SK-N-SH treated with all-trans-retinoic acid at 6 μM for 48 hours (cell line): ENCODE measurements at regions not wholly inside any gene's neighbourhood (a gene's known extent, or its start where the extent isn't known, plus 50 kb on each side); places are given as distances from the start of the nearest gene placed in this dataset.

Experiments used
- ARNTL ChIP-seq: fragments of 450-650 bp; formaldehyde crosslinking; IDR thresholded peaks from 2 replicates; pipeline ENCODE4 v1.5.0; 2020; ENCODE audit warnings: low read depth, mild to moderate bottlenecking, moderate library complexity, borderline replicate concordance
- CREB5 ChIP-seq: fragments of 250-450 bp; sonication (Bioruptor Pico); IDR thresholded peaks from 2 replicates; pipeline ENCODE4 v1.5.1; 2020; ENCODE audit warnings: low read depth, mild to moderate bottlenecking, moderate library complexity
- CSRNP3 ChIP-seq: fragments of 250-450 bp; sonication (Bioruptor Pico); IDR thresholded peaks from 2 replicates; pipeline ENCODE4 v1.5.1; 2021; ENCODE audit warnings: mild to moderate bottlenecking, moderate library complexity
- GLIS3 ChIP-seq: fragments of 250-450 bp; sonication (Bioruptor Pico); IDR thresholded peaks from 2 replicates; pipeline ENCODE4 v1.5.0; 2020; ENCODE audit warnings: mild to moderate bottlenecking, moderate library complexity
- OSR1 ChIP-seq: fragments of 250-450 bp; sonication (Bioruptor Pico); IDR thresholded peaks from 2 replicates; pipeline ENCODE4 v1.8.0; 2022; ENCODE audit warnings: moderate library complexity, mild to moderate bottlenecking, inconsistent platforms
- SNAI2 ChIP-seq: fragments of 250-450 bp; sonication (Bioruptor Pico); IDR thresholded peaks from 2 replicates; pipeline ENCODE4 v1.5.0; 2020; ENCODE audit warnings: mild to moderate bottlenecking, moderate library complexity
- TOX ChIP-seq: fragments of 250-450 bp; sonication (Bioruptor Pico); IDR thresholded peaks from 2 replicates; pipeline ENCODE4 v1.8.0; 2021; ENCODE audit warnings: mild to moderate bottlenecking, moderate library complexity, borderline replicate concordance
- ZFP3 ChIP-seq: fragments of 250-450 bp; sonication (Bioruptor Pico); IDR thresholded peaks from 2 replicates; pipeline ENCODE4 v1.5.0; 2020; ENCODE audit warnings: mild to moderate bottlenecking, moderate library complexity
- TF ChIP-seq, protein P1 (sequence below): fragments of 250-450 bp; sonication (Bioruptor Pico); IDR thresholded peaks from 2 replicates; pipeline ENCODE4 v1.8.0; 2020; ENCODE audit warnings: mild to moderate bottlenecking, moderate library complexity, borderline replicate concordance

DNA sequence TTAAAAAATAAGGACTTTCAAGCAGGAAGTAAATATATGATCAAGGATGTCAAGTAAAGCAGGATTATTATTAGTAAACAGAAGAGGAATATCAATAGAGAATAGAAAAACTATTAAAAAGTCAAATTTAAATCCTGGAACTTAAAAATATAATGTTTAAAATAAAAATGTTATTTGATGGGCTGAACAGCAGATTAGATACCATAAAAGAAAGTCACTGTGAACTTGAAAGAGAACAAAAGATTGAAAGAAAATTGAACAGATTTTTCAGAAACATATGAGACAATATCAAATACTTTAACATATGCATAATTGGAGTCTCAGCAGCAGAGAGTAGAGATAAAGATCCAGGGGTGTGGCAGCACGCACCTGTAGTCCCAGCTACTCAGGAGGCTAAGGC is 1213.7 kb upstream of the AUTS2 start:
- TF ChIP-seq OSR1 (CRISPR knock-in tag) = no peak
- TF ChIP-seq GLIS3 (CRISPR knock-in tag) = no peak
- TF ChIP-seq ZFP3 (CRISPR knock-in tag) = no peak
- TF ChIP-seq, protein P1, sequence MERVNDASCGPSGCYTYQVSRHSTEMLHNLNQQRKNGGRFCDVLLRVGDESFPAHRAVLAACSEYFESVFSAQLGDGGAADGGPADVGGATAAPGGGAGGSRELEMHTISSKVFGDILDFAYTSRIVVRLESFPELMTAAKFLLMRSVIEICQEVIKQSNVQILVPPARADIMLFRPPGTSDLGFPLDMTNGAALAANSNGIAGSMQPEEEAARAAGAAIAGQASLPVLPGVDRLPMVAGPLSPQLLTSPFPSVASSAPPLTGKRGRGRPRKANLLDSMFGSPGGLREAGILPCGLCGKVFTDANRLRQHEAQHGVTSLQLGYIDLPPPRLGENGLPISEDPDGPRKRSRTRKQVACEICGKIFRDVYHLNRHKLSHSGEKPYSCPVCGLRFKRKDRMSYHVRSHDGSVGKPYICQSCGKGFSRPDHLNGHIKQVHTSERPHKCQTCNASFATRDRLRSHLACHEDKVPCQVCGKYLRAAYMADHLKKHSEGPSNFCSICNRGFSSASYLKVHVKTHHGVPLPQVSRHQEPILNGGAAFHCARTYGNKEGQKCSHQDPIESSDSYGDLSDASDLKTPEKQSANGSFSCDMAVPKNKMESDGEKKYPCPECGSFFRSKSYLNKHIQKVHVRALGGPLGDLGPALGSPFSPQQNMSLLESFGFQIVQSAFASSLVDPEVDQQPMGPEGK (CRISPR knock-in tag) = no peak
- no peak for TF ChIP-seq ARNTL (CRISPR knock-in tag)
- no peak for TF ChIP-seq TOX
- no peak for TF ChIP-seq CSRNP3 (CRISPR knock-in tag)
- no peak for TF ChIP-seq CREB5 (CRISPR knock-in tag)
- TF ChIP-seq SNAI2 = no peak
